ENCODE measurements at regions not wholly inside any gene's neighbourhood (a gene's known extent, or its start where the extent isn't known, plus 50 kb on each side); places are given as distances from the start of the nearest gene placed in this dataset.

- TF ChIP-seq TAF1 (IDR thresholded peaks at IDR 0.05; ENCODE audit: low read depth): no peak
- TF ChIP-seq CREB1 (IDR thresholded peaks at IDR 0.05; ENCODE audit: low read depth): no peak
- TF ChIP-seq FOXM1 (IDR thresholded peaks at IDR 0.05; ENCODE audit: borderline replicate concordance, low read depth): peak; percentile 53
- TF ChIP-seq ZBTB7A (IDR thresholded peaks at IDR 0.05; ENCODE audit: low read depth): no peak
- TF ChIP-seq RAD21 (IDR thresholded peaks at IDR 0.05; ENCODE audit: low read depth): no peak; the same call in 1 of the 2 replicates
- TF ChIP-seq NFIC (IDR thresholded peaks at IDR 0.05): peak; percentile 54
- TF ChIP-seq EP300 (IDR thresholded peaks at IDR 0.05; ENCODE audit: borderline replicate concordance): peak; percentile 81
- no peak for TF ChIP-seq YY1 (IDR thresholded peaks at IDR 0.05; ENCODE audit: low read depth)
- TF ChIP-seq CEBPB (IDR thresholded peaks at IDR 0.05): no peak
- TF ChIP-seq REST (IDR thresholded peaks at IDR 0.05; ENCODE audit: low read depth): no peak
- TF ChIP-seq TCF12 (IDR thresholded peaks at IDR 0.05; ENCODE audit: low read depth): peak; percentile 74
- peak; percentile 47 for TF ChIP-seq MAX (IDR thresholded peaks at IDR 0.05)
- peak; percentile 50; the same call in 1 of the 2 replicates for TF ChIP-seq TEAD4 (IDR thresholded peaks at IDR 0.05)
- no peak for TF ChIP-seq EGR1 (IDR thresholded peaks at IDR 0.05)
- TF ChIP-seq USF1 (IDR thresholded peaks at IDR 0.05): no peak
Observed at GRCh38 chr11:122523846-122524805, 131.4 kb upstream of the UBASH3B start.

- TF ChIP-seq TCF12 (IDR thresholded peaks at IDR 0.05; ENCODE audit: low read depth): no peak
- TF ChIP-seq CREB1 (IDR thresholded peaks at IDR 0.05; ENCODE audit: low read depth): no peak
- TF ChIP-seq EP300 (IDR thresholded peaks at IDR 0.05; ENCODE audit: borderline replicate concordance): no peak
- TF ChIP-seq TAF1 (IDR thresholded peaks at IDR 0.05; ENCODE audit: low read depth): no peak
- TF ChIP-seq YY1 (IDR thresholded peaks at IDR 0.05; ENCODE audit: low read depth): no peak
- TF ChIP-seq TEAD4 (IDR thresholded peaks at IDR 0.05): no peak
- TF ChIP-seq NFIC (IDR thresholded peaks at IDR 0.05): no peak
- TF ChIP-seq ZBTB7A (IDR thresholded peaks at IDR 0.05; ENCODE audit: low read depth): no peak
- TF ChIP-seq USF1 (IDR thresholded peaks at IDR 0.05): no peak
- no peak for TF ChIP-seq FOXM1 (IDR thresholded peaks at IDR 0.05; ENCODE audit: borderline replicate concordance, low read depth)
- TF ChIP-seq RAD21 (IDR thresholded peaks at IDR 0.05; ENCODE audit: low read depth): no peak
- no peak for TF ChIP-seq MAX (IDR thresholded peaks at IDR 0.05)
- no peak for TF ChIP-seq EGR1 (IDR thresholded peaks at IDR 0.05)
- TF ChIP-seq REST (IDR thresholded peaks at IDR 0.05; ENCODE audit: low read depth): no peak
- TF ChIP-seq CEBPB (IDR thresholded peaks at IDR 0.05): no peak
Observed at GRCh38 chr11:122521626-122522025, 133.9 kb upstream of the UBASH3B start.

GRCh38 chr11:122517403-122518379, 137.8 kb upstream of the UBASH3B start:
- TF ChIP-seq EP300 (IDR thresholded peaks at IDR 0.05; ENCODE audit: borderline replicate concordance) (peak; percentile 82), NFIC (IDR thresholded peaks at IDR 0.05) (peak; percentile 54), CEBPB (IDR thresholded peaks at IDR 0.05) (peak; percentile 40; the same call in 1 of the 2 replicates), TAF1 (IDR thresholded peaks at IDR 0.05; ENCODE audit: low read depth) (no peak), FOXM1 (IDR thresholded peaks at IDR 0.05; ENCODE audit: borderline replicate concordance, low read depth) (peak; percentile 67), TCF12 (IDR thresholded peaks at IDR 0.05; ENCODE audit: low read depth) (peak; percentile 62; the same call in 1 of the 2 replicates), TEAD4 (IDR thresholded peaks at IDR 0.05) (no peak)

- TF ChIP-seq RAD21 (IDR thresholded peaks at IDR 0.05; ENCODE audit: low read depth) (no peak), CREB1 (IDR thresholded peaks at IDR 0.05; ENCODE audit: low read depth) (no peak), USF1 (IDR thresholded peaks at IDR 0.05) (no peak), YY1 (IDR thresholded peaks at IDR 0.05; ENCODE audit: low read depth) (no peak), CEBPB (IDR thresholded peaks at IDR 0.05) (no peak), TAF1 (IDR thresholded peaks at IDR 0.05; ENCODE audit: low read depth) (no peak), NFIC (IDR thresholded peaks at IDR 0.05) (no peak), EP300 (IDR thresholded peaks at IDR 0.05; ENCODE audit: borderline replicate concordance) (no peak), EGR1 (IDR thresholded peaks at IDR 0.05) (no peak), TCF12 (IDR thresholded peaks at IDR 0.05; ENCODE audit: low read depth) (no peak), ZBTB7A (IDR thresholded peaks at IDR 0.05; ENCODE audit: low read depth) (no peak), FOXM1 (IDR thresholded peaks at IDR 0.05; ENCODE audit: borderline replicate concordance, low read depth) (no peak), TEAD4 (IDR thresholded peaks at IDR 0.05) (no peak), MAX (IDR thresholded peaks at IDR 0.05) (no peak), REST (IDR thresholded peaks at IDR 0.05; ENCODE audit: low read depth) (no peak)
Observed at GRCh38 chr11:122516686-122517085, 138.8 kb upstream of the UBASH3B start.
